ENCODE measurements at regions not wholly inside any gene's neighbourhood (a gene's known extent, or its start where the extent isn't known, plus 50 kb on each side); places are given as distances from the start of the nearest gene placed in this dataset.

- H3K4me1 ChIP-seq (ENCODE audit: control insufficient read depth, insufficient read depth, low read length): no peaks in the 10 kb centered on the region
- POLR2A ChIA-PET: no interaction called here
- SMC1A ChIA-PET (ENCODE audit: uncharacterized antibody, unreplicated experiment): interaction anchor here (1.3 to 1.6 kb wide), 2 partner anchors 12 to 15 kb away, joined by 3 to 4 read pairs; no protein-coding TSS in a partner anchor
- FAIRE-seq (no peak), DNase-seq (ENCODE audit: low read depth, low spot score) (no peak), ATAC-seq (no peak)
- H3K4me3 ChIP-seq: no peak overlapping the region
- no peaks in the 10 kb centered on the region for H3K79me2 ChIP-seq (ENCODE audit: control insufficient read depth, insufficient read depth, low read length)
- no peaks in the 10 kb centered on the region for H3K36me3 ChIP-seq (ENCODE audit: control insufficient read depth in 2 of 2, insufficient read depth in 2 of 2, low read length in 1 of 2)
- H3K9me3 ChIP-seq (replicated peaks; ENCODE audit: control insufficient read depth, insufficient read depth, low read length): no peaks in the 10 kb centered on the region
- H4K20me1 ChIP-seq (ENCODE audit: control insufficient read depth, insufficient read depth): no peaks in the 10 kb centered on the region
- no peak overlapping the region for H3K9ac ChIP-seq (ENCODE audit: control insufficient read depth, insufficient read depth, low read length)
- CTCF ChIA-PET: no interaction called here
- no peak overlapping the region for H3K27ac ChIP-seq (ENCODE audit: control insufficient read depth, insufficient read depth)
- BruUV-seq (replicated peaks): no TSS peak
- in situ Hi-C loops (cut with MboI) (no loop called here), intact Hi-C loops (cut with micrococcal nuclease; ENCODE audit: unreplicated experiment) (no loop called here)
- RAD21 ChIA-PET (ENCODE audit: unreplicated experiment): no interaction called here
- no peak overlapping the region for H3K4me2 ChIP-seq (ENCODE audit: control insufficient read depth, insufficient read depth)
- H2AFZ ChIP-seq (ENCODE audit: control insufficient read depth, low read depth, low read length): no peak overlapping the region
- no peaks in the 10 kb centered on the region for H3K27me3 ChIP-seq (replicated peaks in 1 of 2; ENCODE audit: control insufficient read depth in 2 of 2, insufficient read depth in 2 of 2, low read length in 1 of 2)
- TF ChIP-seq MYC (IDR thresholded peaks at IDR 0.05; ENCODE audit: insufficient read depth, insufficient read length, insufficient replicate concordance, low read length, severe bottlenecking): no peak
- no peak for TF ChIP-seq ZBTB40 (IDR thresholded peaks at IDR 0.05; ENCODE audit: borderline replicate concordance)
- TF ChIP-seq SIN3A (IDR thresholded peaks at IDR 0.05; ENCODE audit: low read depth, low read length): no peak
- TF ChIP-seq JUNB (IDR thresholded peaks at IDR 0.05): no peak
- TF ChIP-seq NRF1 (conservative IDR thresholded peaks at IDR 0.05; ENCODE audit: low read depth, low read length): no peak
- no peak for TF ChIP-seq IRF4 (IDR thresholded peaks at IDR 0.05; ENCODE audit: low read depth, low read length)
- TF ChIP-seq CEBPZ (IDR thresholded peaks at IDR 0.05; ENCODE audit: low read depth, low read length): no peak
- TF ChIP-seq SREBF2 (IDR thresholded peaks at IDR 0.05; ENCODE audit: low read length): no peak
- no peak for TF ChIP-seq IRF5 (IDR thresholded peaks at IDR 0.05; ENCODE audit: borderline replicate concordance)
- no peak for TF ChIP-seq IRF3 (IDR thresholded peaks at IDR 0.05)
- TF ChIP-seq POLR2AphosphoS5 (IDR thresholded peaks at IDR 0.05; ENCODE audit: low read length): no peak
- no peak for TF ChIP-seq POLR2AphosphoS2 (IDR thresholded peaks at IDR 0.05; ENCODE audit: low read depth, low read length)
- no peak for TF ChIP-seq EP300 (IDR thresholded peaks at IDR 0.05; ENCODE audit: borderline replicate concordance in 1 of 2, control insufficient read depth in 1 of 2, low read depth in 2 of 2, low read length in 2 of 2)
- TF ChIP-seq NFIC (IDR thresholded peaks at IDR 0.05; ENCODE audit: low read depth, low read length): no peak
- TF ChIP-seq WRNIP1 (IDR thresholded peaks at IDR 0.05; ENCODE audit: borderline replicate concordance, low read depth, low read length): no peak
- TF ChIP-seq ASH2L (IDR thresholded peaks at IDR 0.05; ENCODE audit: borderline replicate concordance, low read depth): no peak
Observed at GRCh38 chr13:79883216-79883615, 402.3 kb downstream of the NDFIP2 start.

Data from GM12878 (cell line).